ENCODE measurements at regions not wholly inside any gene's neighbourhood (a gene's known extent, or its start where the extent isn't known, plus 50 kb on each side); places are given as distances from the start of the nearest gene placed in this dataset.
A peak's percentile ranks its signal among the peaks of the same experiment; 100 is the strongest.
"Not testable (repeated sequence)": the region's sequence is repeated elsewhere in the genome, so short reads cannot be mapped to it uniquely, and the experiment has no call there.

GRCh38 chr12:9304540-9304939 lies 96.3 kb upstream of the PZP start:
- DNase-seq: not testable (repeated sequence)

DNA sequence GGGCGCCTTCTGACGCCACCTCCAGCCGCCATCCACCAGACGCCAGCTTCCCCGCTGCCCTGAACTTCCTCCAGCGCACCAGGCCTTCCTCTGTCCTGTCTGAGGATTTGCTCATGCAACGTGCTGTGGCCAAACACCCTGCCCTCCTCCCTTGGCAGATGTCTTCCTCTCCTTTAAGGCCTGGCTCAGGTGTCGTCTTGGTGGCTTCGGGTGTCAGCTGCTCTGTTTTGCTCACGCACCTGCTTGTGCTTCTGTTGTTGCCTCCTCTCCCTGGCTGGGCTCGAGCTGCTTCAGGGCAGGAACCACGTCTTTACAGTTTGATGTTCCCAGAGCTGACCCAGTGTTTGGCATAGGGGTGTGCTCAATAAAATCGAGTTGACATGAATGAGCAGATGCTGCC lies 87.7 kb upstream of the PZP start:
- not testable (repeated sequence) for DNase-seq

DNA sequence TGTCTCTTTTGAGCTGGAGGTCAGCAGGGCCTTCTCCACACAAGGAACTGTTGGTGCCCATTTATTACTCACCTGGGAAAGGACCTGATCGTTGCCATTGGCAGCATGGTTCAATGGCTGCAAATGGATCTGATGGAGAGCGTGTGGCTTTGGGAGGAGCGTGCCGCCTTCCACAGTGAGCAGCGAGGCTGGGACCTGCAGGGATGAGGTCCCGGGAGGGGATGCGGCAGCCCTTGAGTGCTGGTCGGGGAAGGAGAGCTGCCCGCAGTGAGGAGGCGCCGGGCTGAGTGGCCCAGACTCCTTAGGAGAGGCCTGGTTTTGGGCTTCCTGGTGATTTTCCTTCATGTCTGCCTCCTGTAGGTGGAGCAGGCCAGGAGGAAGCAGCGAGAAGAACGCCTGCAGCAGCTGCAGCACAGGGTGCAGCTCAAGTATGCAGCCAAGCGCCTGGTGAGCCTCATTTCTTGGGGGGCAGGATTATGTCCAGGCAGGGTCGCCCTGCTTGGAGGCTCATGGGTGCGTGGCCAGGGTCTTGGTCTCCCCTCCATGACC lies 86.0 kb upstream of the PZP start:
- DNase-seq: not testable (repeated sequence)

GRCh38 chr12:9293391-9293790 lies 85.2 kb upstream of the PZP start:
- DNase-seq: not testable (repeated sequence)

DNA sequence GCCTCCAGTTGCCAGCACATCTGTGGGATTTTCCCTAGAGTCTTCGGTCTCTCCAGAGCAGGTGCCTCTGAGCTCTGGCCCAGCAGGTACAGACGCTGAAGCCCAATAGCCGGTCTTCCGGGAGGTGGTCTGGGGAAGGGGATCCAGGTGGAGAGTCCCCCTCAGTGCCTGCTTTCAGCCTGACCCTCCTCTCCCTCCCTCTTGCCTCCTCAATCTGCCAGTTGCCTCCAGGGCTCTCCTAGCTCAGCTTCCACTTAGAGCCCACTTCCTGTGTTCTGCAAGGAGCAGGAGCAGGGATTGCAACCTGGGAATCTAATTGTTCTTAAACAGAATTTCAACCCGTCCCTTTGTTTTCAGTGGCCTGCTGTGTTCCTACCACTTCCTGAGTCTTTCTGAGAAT lies 81.8 kb upstream of the PZP start:
- DNase-seq: not testable (repeated sequence)

GRCh38 chr12:9284724-9285123 lies 76.5 kb upstream of the PZP start:
- DNase-seq: not testable (repeated sequence)

- not testable (repeated sequence) for DNase-seq
Observed at GRCh38 chr12:9284197-9284596, 76.0 kb upstream of the PZP start.

GRCh38 chr12:9283346-9284095 lies 75.3 kb upstream of the PZP start:
- peak; percentile 63 for DNase-seq

DNA sequence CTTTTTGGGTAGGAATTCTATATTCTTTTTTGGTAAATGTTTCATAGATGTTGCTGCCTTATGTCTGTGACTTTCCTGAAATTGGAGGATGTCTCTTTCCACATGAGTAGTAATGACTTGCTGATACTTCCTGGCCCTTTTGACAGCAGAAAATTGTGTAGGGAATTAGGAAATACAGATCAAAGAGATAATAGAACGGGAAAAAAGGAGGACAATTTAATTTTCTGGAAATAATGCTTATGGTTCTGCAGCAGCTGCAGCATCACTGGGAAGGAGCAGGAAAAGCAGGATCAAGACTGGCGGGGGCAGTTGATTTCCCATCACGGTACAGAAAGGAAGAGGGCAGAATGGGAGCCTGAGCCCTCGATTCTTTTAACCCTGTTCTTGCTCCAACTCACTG lies 68.8 kb upstream of the PZP start:
- DNase-seq: no peak

GRCh38 chr12:9273276-9273675 lies 65.1 kb upstream of the PZP start:
- no peak for DNase-seq

GRCh38 chr12:9271875-9272274 lies 63.7 kb upstream of the PZP start:
- DNase-seq: no peak

DNA sequence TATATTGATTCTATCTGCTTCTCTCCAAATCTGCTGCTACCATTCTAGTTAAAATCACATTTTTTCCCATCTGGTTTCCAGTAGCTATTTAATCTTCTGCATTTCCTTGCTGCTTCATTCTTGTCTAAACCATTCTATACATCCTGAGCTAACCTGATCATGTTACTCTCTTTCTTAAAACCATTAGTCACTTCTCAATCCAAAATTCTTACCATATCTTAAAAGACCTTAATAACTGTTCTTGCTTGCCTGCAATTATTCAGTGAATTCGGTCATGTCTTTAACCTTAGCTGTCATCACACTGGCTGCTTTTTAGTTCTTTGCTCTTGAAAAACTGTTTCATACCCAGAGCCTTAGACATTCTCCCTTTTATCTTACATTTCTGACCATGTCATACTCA lies 56.4 kb upstream of the PZP start:
- no peak for DNase-seq

DNA sequence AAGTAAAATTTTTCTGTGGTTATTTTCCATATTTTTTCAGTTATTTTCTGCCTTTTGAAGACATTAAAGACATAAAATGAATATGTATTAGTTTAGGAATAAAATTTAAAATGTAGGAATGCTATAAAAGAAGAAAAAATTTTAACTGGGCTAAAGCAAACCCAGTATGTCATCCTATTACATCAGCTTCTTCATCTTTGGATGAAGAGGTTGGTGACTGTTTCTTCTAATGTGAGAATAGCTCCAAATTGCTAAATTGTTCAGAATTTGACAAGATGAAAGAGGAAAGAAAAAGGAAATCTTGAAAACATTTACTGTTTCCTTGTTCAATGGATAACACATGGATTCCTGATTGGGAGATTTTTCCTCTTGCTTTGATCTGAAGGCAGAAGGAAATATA lies 52.7 kb upstream of the PZP start:
- DNase-seq: no peak

- DNase-seq: no peak
Observed at GRCh38 chr12:9258676-9259075, 50.5 kb upstream of the PZP start.
